ENCODE measurements at regions not wholly inside any gene's neighbourhood (a gene's known extent, or its start where the extent isn't known, plus 50 kb on each side); places are given as distances from the start of the nearest gene placed in this dataset.

- Histone ChIP-seq H2AFZ (ENCODE audit: low read length) (no peak overlapping the region), H3K79me2 (ENCODE audit: insufficient read depth, low read depth, low read length) (no peaks in the 10 kb centered on the region), H3K36me3 (ENCODE audit: insufficient read depth, low read length) (peaks cover 8% of the 10 kb centered on the region; the same call in 1 of the 2 replicates), H3K4me1 (ENCODE audit: insufficient read depth, low read length, poor library complexity, severe bottlenecking) (no peaks in the 10 kb centered on the region), H3K4me3 (ENCODE audit: low read depth, low read length, poor library complexity, severe bottlenecking) (no peak overlapping the region), H3K4me2 (ENCODE audit: low read length) (no peak overlapping the region), H3K9me3 (ENCODE audit: low read length) (no peaks in the 10 kb centered on the region), H3K9me2 (ENCODE audit: insufficient read depth, low read length) (no peaks in the 10 kb centered on the region), H4K20me1 (ENCODE audit: insufficient read depth, low read length) (no peaks in the 10 kb centered on the region), H3K27ac (ENCODE audit: low read depth, low read length, poor library complexity, severe bottlenecking) (no peak overlapping the region)
- TF ChIP-seq EZH2phosphoT487 (IDR thresholded peaks at IDR 0.05; ENCODE audit: borderline replicate concordance, low read depth, low read length) (no peak), CTCF (conservative IDR thresholded peaks at IDR 0.05; ENCODE audit: low read length) (no peak)
- intact Hi-C loops (cut with micrococcal nuclease; ENCODE audit: unreplicated experiment): no loop called here
- ChIA-PET CTCF (ENCODE audit: unreplicated experiment) (no interaction called here), POLR2A (interaction anchor here (0.7 kb wide), 2 partner anchors 30 to 32 kb away, joined by 3 to 4 read pairs; no protein-coding TSS in a partner anchor)
- no peak for DNase-seq (ENCODE audit: low spot score)
- BruUV-seq (replicated peaks): no TSS peak
Observed at GRCh38 chr14:71585361-71585760, 346.9 kb upstream of the RGS6 start.

DNA sequence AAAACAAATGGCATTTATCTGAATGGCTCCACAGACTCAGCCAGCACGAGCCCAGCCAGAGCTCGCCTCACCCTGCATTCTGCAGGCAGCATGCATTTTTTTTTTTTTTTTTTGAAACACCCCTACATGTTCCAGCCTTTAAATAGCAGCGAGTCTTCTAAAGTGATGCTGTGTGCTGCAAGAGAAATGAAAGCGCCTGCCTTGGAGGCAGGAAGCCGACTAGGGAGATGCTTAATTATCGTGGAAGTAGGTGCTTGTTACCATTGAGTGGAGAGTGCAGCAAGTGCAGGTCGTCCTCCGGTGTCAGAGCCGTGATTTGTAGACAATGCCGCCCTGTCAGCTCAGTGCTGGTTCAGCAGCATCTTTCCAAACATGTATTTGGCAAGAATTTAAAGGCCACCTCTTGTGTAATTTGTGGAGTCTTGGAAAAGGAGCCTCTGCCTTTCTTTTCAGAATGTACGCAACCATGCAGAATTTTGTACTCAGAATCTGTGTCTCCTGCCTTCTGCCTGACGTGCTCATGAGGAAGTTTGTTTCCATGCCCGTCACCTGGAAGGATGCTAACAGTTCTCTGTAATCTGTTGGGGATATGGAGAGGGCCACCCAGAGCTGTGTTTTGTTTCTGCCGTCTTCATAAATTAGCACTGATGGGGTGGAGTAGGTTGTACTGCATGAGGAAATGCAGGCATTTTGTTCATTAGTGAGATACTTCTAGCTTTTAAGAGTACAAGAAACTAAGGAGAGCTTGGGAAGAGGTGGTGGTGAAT lies 345.9 kb upstream of the RGS6 start:
- Histone ChIP-seq H3K79me2 (ENCODE audit: insufficient read depth, low read depth, low read length) (no peaks in the 10 kb centered on the region), H3K9me3 (ENCODE audit: low read length) (no peaks in the 10 kb centered on the region), H3K27ac (ENCODE audit: low read depth, low read length, poor library complexity, severe bottlenecking) (no peak overlapping the region), H3K36me3 (ENCODE audit: insufficient read depth, low read length) (peaks cover 8% of the 10 kb centered on the region; the same call in 1 of the 2 replicates), H3K4me3 (ENCODE audit: low read depth, low read length, poor library complexity, severe bottlenecking) (no peak overlapping the region), H3K4me1 (ENCODE audit: insufficient read depth, low read length, poor library complexity, severe bottlenecking) (peaks cover under 1% of the 10 kb centered on the region), H2AFZ (ENCODE audit: low read length) (no peak overlapping the region), H4K20me1 (ENCODE audit: insufficient read depth, low read length) (no peaks in the 10 kb centered on the region), H3K9me2 (ENCODE audit: insufficient read depth, low read length) (no peaks in the 10 kb centered on the region), H3K4me2 (ENCODE audit: low read length) (no peak overlapping the region)
- ChIA-PET CTCF (ENCODE audit: unreplicated experiment) (no interaction called here), POLR2A (interaction anchor here (0.7 kb wide), 1 partner anchor 29 kb away, joined by 4 read pairs; no protein-coding TSS in a partner anchor)
- intact Hi-C loops (cut with micrococcal nuclease; ENCODE audit: unreplicated experiment): no loop called here
- DNase-seq (ENCODE audit: low spot score): no peak
- BruUV-seq (replicated peaks): no TSS peak
- TF ChIP-seq CTCF (conservative IDR thresholded peaks at IDR 0.05; ENCODE audit: low read length) (no peak), EZH2phosphoT487 (IDR thresholded peaks at IDR 0.05; ENCODE audit: borderline replicate concordance, low read depth, low read length) (no peak)

DNA sequence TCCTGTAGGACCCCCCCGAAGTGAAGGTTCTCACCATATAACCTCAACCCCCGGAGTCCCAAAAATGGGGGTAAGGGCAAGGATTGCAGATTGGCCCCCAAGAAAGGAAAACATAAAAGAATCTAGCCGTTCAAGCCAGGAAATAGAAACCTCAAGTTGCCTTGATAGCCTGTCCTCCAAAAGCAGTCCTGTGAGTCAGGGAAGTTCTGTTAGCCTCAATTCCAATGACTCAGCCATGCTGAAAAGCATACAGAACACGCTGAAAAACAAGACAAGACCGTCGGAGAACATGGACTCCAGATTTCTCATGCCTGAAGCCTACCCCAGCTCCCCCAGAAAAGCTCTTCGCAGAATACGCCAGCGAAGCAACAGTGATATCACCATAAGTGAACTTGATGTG lies 344.2 kb upstream of the RGS6 start:
- POLR2A ChIA-PET: interaction anchor here (1.1 kb wide), 1 partner anchor 9 kb away, joined by 3 read pairs; no protein-coding TSS in a partner anchor

More for the DNA sequence above, 344.2 kb upstream of the RGS6 start:
- H3K27ac ChIP-seq (ENCODE audit: low read depth, low read length, poor library complexity, severe bottlenecking): no peak overlapping the region
- 0 out of 2 replicates have a peak, but pooled peaks cover 4% of the 10 kb centered on the region for H3K79me2 ChIP-seq (ENCODE audit: insufficient read depth, low read depth, low read length)
- H3K9me3 ChIP-seq (ENCODE audit: low read length): no peaks in the 10 kb centered on the region
- H4K20me1 ChIP-seq (ENCODE audit: insufficient read depth, low read length): no peaks in the 10 kb centered on the region
- no peaks in the 10 kb centered on the region for H3K9me2 ChIP-seq (ENCODE audit: insufficient read depth, low read length)
- no TSS peak for BruUV-seq (replicated peaks)
- no peak for TF ChIP-seq EZH2phosphoT487 (IDR thresholded peaks at IDR 0.05; ENCODE audit: borderline replicate concordance, low read depth, low read length)
- no peak for TF ChIP-seq CTCF (conservative IDR thresholded peaks at IDR 0.05; ENCODE audit: low read length)
- intact Hi-C loops (cut with micrococcal nuclease; ENCODE audit: unreplicated experiment): no loop called here
- peaks cover 15% of the 10 kb centered on the region for H3K4me1 ChIP-seq (ENCODE audit: insufficient read depth, low read length, poor library complexity, severe bottlenecking)
- H3K4me3 ChIP-seq (ENCODE audit: low read depth, low read length, poor library complexity, severe bottlenecking): no peak overlapping the region
- peaks cover 8% of the 10 kb centered on the region; the same call in 1 of the 2 replicates for H3K36me3 ChIP-seq (ENCODE audit: insufficient read depth, low read length)
- H3K4me2 ChIP-seq (ENCODE audit: low read length): no peak overlapping the region
- no peak for DNase-seq (ENCODE audit: low spot score)
- no peak overlapping the region for H2AFZ ChIP-seq (ENCODE audit: low read length)
- CTCF ChIA-PET (ENCODE audit: unreplicated experiment): interaction anchor here (0.6 kb wide), 1 partner anchor 143 kb away, joined by 4 read pairs; no protein-coding TSS in a partner anchor
